A549 (cell line): ENCODE measurements at regions not wholly inside any gene's neighbourhood (a gene's known extent, or its start where the extent isn't known, plus 50 kb on each side); places are given as distances from the start of the nearest gene placed in this dataset.

Source experiments
- ATAC-seq, 2 experiments: fragments of 200-7000 bp in 1 of 2; fragments of >200 bp in 1 of 2; cut with Nextera tagmentation in 1 of 2; cut with Tn5 transposase in 1 of 2; 3 replicates each; pipeline versions ENCODE4 v1.8.0 to v1.9.1; 2018 to 2020; ENCODE audit warnings: mild to moderate bottlenecking in 1 of 2, moderate library complexity in 1 of 2
- CTCF ChIA-PET: fragments of 300-600 bp; sonication (Branson Sonifier 250); formaldehyde crosslinking; extraction: SDS; loops from one replicate; lab custom pipeline; 2021; ENCODE audit warnings: antibody characterized with exemption, inconsistent platforms; lab: Yijun Ruan, JAX
- POLR2A ChIA-PET: fragments of 350-600 bp; formaldehyde crosslinking; extraction: SDS; loops from one replicate; lab custom pipeline; 2021; ENCODE audit warnings: antibody characterized with exemption, inconsistent platforms; lab: Yijun Ruan, JAX
- DNase-seq, 2 experiments: peaks; one replicate each; pipeline versions ENCODE4 v3.0.0 to v3.0.0-alpha.2; 2011 to 2016; ENCODE audit warnings: low read depth in 1 of 2, low spot score in 1 of 2
- FAIRE-seq: peaks from 2 replicates; lab custom pipeline; 2011; peaks lifted over from hg19 to GRCh38; lab: Jason Lieb, UNC
- H3K27ac ChIP-seq, 2 experiments: fragments of >200 bp; sonication (Bioruptor Twin); formaldehyde crosslinking; 3 replicates each; pipeline ENCODE4 v1.5.1; 2016 to 2017
- H3K4me1 ChIP-seq: fragments of >200 bp; sonication (Bioruptor Twin); formaldehyde crosslinking; 3 replicates; pipeline ENCODE4 v1.6.1; 2016
- H3K4me2 ChIP-seq: fragments of >200 bp; sonication (Bioruptor Twin); formaldehyde crosslinking; 3 replicates; pipeline ENCODE4 v1.6.1; 2016
- H3K4me3 ChIP-seq: fragments of >200 bp; sonication (Bioruptor Twin); formaldehyde crosslinking; 3 replicates; pipeline ENCODE4 v1.5.1; 2016
- H3K9me3 ChIP-seq: fragments of >200 bp; sonication (Bioruptor Twin); formaldehyde crosslinking; 3 replicates; pipeline ENCODE4 v1.6.1; 2016
- BHLHE40 ChIP-seq: IDR thresholded peaks from 2 replicates; pipeline ENCODE4 v1.6.1; 2012; ENCODE audit warnings: low read depth, low read length, inconsistent platforms
- CBX2 ChIP-seq: fragments of 200-600 bp; sonication (generic); IDR thresholded peaks from 2 replicates; pipeline ENCODE4 v1.6.1; 2016; ENCODE audit warnings: low read depth, mild to moderate bottlenecking, borderline replicate concordance
- CEBPB ChIP-seq, 2 experiments: fragments of >200 bp in 1 of 2; sonication (Bioruptor Twin) in 1 of 2; formaldehyde crosslinking in 1 of 2; IDR thresholded peaks; 2 replicates each; pipeline ENCODE4 v1.6.1; 2012 to 2016
- EHF ChIP-seq: fragments of 250-450 bp; sonication (Bioruptor Pico); IDR thresholded peaks from 2 replicates; pipeline ENCODE4 v1.5.0; 2020; ENCODE audit warnings: mild to moderate bottlenecking
- EHMT2 ChIP-seq: fragments of 200-600 bp; sonication (generic); IDR thresholded peaks from 2 replicates; pipeline ENCODE4 v1.6.1; 2016; ENCODE audit warnings: antibody characterized with exemption, low read depth, mild to moderate bottlenecking, moderate library complexity
- EP300 ChIP-seq, 2 experiments: fragments of >200 bp; sonication (Bioruptor Twin); formaldehyde crosslinking; IDR thresholded peaks; 2 replicates in 1 of 2; 3 replicates in 1 of 2; pipeline ENCODE4 v1.6.1; 2016 to 2017
- ESRRA ChIP-seq: fragments of 150-350 bp; IDR thresholded peaks from 2 replicates; pipeline ENCODE4 v1.6.1; 2014; ENCODE audit warnings: mild to moderate bottlenecking, low read length, borderline replicate concordance
- FOSL2 ChIP-seq, 2 experiments: fragments of 450-650 bp in 1 of 2; fragments of >200 bp in 1 of 2; sonication (Bioruptor Twin) in 1 of 2; formaldehyde crosslinking; IDR thresholded peaks; 2 replicates each; pipeline versions ENCODE4 v1.5.0 to v1.6.1; 2016 to 2020; ENCODE audit warnings: mild to moderate bottlenecking in 1 of 2, moderate library complexity in 1 of 2
- GATA3 ChIP-seq: IDR thresholded peaks from 2 replicates; pipeline ENCODE4 v1.6.1; 2012; ENCODE audit warnings: borderline replicate concordance
- HEYL ChIP-seq: fragments of 250-450 bp; sonication (Bioruptor Pico); IDR thresholded peaks from 2 replicates; pipeline ENCODE4 v1.8.0; 2021; ENCODE audit warnings: mild to moderate bottlenecking, moderate library complexity
- JUNB ChIP-seq: fragments of >200 bp; sonication (Bioruptor Twin); formaldehyde crosslinking; IDR thresholded peaks from 2 replicates; pipeline ENCODE4 v1.6.1; 2016
- KDM1A ChIP-seq: fragments of 200-600 bp; sonication (generic); IDR thresholded peaks from 2 replicates; pipeline ENCODE4 v1.6.1; 2016; ENCODE audit warnings: low read depth, mild to moderate bottlenecking
- MAFK ChIP-seq: fragments of 450-650 bp; IDR thresholded peaks from 2 replicates; pipeline ENCODE4 v1.6.1; 2014; ENCODE audit not compliant: partially characterized antibody
- MAZ ChIP-seq: fragments of 150-350 bp; IDR thresholded peaks from 2 replicates; pipeline ENCODE4 v1.6.1; 2014; ENCODE audit warnings: antibody characterized with exemption, low read depth, low read length, borderline replicate concordance
- MYC ChIP-seq: IDR thresholded peaks from 2 replicates; pipeline ENCODE4 v1.6.1; 2012; ENCODE audit warnings: mild to moderate bottlenecking, inconsistent platforms, low read length, improper control_type of control experiment, borderline replicate concordance
- NR3C1 ChIP-seq: fragments of >200 bp; sonication (Bioruptor Twin); formaldehyde crosslinking; IDR thresholded peaks from 3 replicates; pipeline ENCODE4 v1.6.1; 2017
- PHF8 ChIP-seq: fragments of 200-600 bp; sonication (generic); IDR thresholded peaks from 2 replicates; pipeline ENCODE4 v1.6.1; 2016; ENCODE audit warnings: low read depth, mild to moderate bottlenecking, antibody characterized with exemption, moderate library complexity, borderline replicate concordance
- POLR2A ChIP-seq: IDR thresholded peaks from 2 replicates; pipeline ENCODE4 v1.6.1; 2012; ENCODE audit warnings: mild to moderate bottlenecking, low read length
- RAD21 ChIP-seq, 2 experiments: fragments of >200 bp in 1 of 2; sonication (Bioruptor Twin) in 1 of 2; formaldehyde crosslinking in 1 of 2; IDR thresholded peaks in 1 of 2; conservative IDR thresholded peaks in 1 of 2; 2 replicates in 1 of 2; 3 replicates in 1 of 2; pipeline ENCODE4 v1.6.1; 2012 to 2018; ENCODE audit warnings: inconsistent platforms in 1 of 2
- TFCP2L1 ChIP-seq: fragments of 250-450 bp; sonication (Bioruptor Pico); IDR thresholded peaks from 2 replicates; pipeline ENCODE4 v1.5.0; 2021; ENCODE audit warnings: mild to moderate bottlenecking
- TP53 ChIP-seq: fragments of 250-450 bp; sonication (Bioruptor Pico); IDR thresholded peaks from 2 replicates; pipeline ENCODE4 v1.5.0; 2021; ENCODE audit warnings: mild to moderate bottlenecking, moderate library complexity
- ZNF302 ChIP-seq: fragments of 250-450 bp; sonication (Bioruptor Pico); IDR thresholded peaks from 2 replicates; pipeline ENCODE4 v1.9.0; 2021; ENCODE audit warnings: inconsistent platforms, mild to moderate bottlenecking, moderate library complexity
- whole genome bisulfite sequencing: methylation state at CpG from one replicate; pipeline ENCODE4 v1.1.6; 2017; ENCODE audit errors: missing lambda C conversion rate; 5-methylcytosine and 5-hydroxymethylcytosine counted together
- TF ChIP-seq, protein P1 (sequence below): IDR thresholded peaks from 2 replicates; pipeline ENCODE4 v1.6.1; 2012
- TF ChIP-seq, protein P2 (sequence below): fragments of 450-650 bp; IDR thresholded peaks from 2 replicates; pipeline ENCODE4 v1.6.1; 2014; ENCODE audit warnings: antibody characterized with exemption
- TF ChIP-seq, protein P3 (sequence below): fragments of >200 bp; sonication (Bioruptor Twin); formaldehyde crosslinking; IDR thresholded peaks from 2 replicates; pipeline ENCODE4 v1.6.1; 2016
- TF ChIP-seq, protein P4 (sequence below): fragments of 250-450 bp; sonication (Bioruptor Pico); IDR thresholded peaks from 2 replicates; pipeline ENCODE4 v1.5.0; 2020; ENCODE audit warnings: low read depth, mild to moderate bottlenecking, moderate library complexity

DNA sequence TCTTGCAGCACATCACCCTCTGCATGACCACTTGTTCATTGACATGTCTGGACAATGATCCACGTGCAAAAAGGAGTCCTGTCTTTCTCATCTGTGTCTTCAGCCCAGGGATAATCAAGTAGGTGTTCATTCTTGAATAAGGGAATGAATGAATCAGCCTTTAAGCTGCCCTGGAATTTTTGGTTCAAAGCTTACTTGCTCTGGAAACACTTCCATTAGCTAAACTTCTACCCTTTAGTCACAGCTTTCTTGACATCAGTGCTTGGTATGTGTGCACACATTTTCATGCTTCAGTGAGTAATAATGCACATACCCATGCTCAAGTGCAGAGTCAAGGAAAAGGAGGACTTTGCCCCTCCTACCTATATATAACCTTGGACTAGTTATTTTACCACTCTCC, 103.0 kb upstream of the CDH13 start:
- ATAC-seq: no peak
- Histone ChIP-seq H3K4me3 (no peak overlapping the region), H3K9me3 (no peaks in the 10 kb centered on the region), H3K27ac (no peak overlapping the region), H3K4me1 (no peaks in the 10 kb centered on the region), H3K4me2 (no peak overlapping the region)
- WGBS: 0% methylated on average over 1 of the region's 1 CpG
- ChIA-PET POLR2A (no interaction called here), CTCF (no interaction called here)
- DNase-seq: no peak
- no peak for FAIRE-seq
- TF ChIP-seq CBX2 (no peak), ESRRA (no peak), RAD21 (conservative IDR thresholded peaks at IDR 0.05 in 1 of 2, IDR thresholded peaks at IDR 0.05 in 1 of 2) (no peak), TFCP2L1 (CRISPR knock-in tag) (no peak)

DNA sequence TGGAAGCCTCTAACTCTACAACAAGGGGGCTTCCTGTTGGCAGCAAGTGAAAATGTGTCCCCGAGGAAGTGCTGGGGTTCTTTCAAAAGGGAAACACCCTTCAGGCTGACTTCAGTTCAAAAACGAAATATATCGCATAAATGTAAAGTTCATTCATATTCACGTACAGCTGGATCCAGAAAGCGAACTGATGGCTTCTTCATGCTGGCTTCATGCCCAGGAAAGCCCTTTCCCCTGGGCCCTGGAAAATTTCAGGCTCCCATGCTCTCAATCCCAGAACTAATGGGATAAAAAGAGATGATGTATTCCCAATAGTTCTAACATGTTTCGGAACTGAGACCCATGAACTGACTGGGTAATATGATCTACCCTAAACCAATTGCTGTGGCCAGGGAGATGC, 104.7 kb upstream of the CDH13 start:
- FAIRE-seq (no peak), DNase-seq (no peak), ATAC-seq (no peak)
- ChIA-PET POLR2A (no interaction called here), CTCF (no interaction called here)
- H3K4me3 ChIP-seq: no peak overlapping the region
- H3K9me3 ChIP-seq: no peaks in the 10 kb centered on the region
- TF ChIP-seq MAZ: no peak
- no peak for TF ChIP-seq PHF8
- no peak for TF ChIP-seq POLR2A
- TF ChIP-seq EHF (CRISPR knock-in tag): no peak
- no peak for TF ChIP-seq EP300 (IDR thresholded peaks at IDR 0.05)
- TF ChIP-seq, protein P1, sequence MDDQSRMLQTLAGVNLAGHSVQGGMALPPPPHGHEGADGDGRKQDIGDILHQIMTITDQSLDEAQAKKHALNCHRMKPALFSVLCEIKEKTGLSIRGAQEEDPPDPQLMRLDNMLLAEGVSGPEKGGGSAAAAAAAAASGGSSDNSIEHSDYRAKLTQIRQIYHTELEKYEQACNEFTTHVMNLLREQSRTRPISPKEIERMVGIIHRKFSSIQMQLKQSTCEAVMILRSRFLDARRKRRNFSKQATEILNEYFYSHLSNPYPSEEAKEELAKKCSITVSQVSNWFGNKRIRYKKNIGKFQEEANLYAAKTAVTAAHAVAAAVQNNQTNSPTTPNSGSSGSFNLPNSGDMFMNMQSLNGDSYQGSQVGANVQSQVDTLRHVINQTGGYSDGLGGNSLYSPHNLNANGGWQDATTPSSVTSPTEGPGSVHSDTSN: no peak
- TF ChIP-seq, protein P2, sequence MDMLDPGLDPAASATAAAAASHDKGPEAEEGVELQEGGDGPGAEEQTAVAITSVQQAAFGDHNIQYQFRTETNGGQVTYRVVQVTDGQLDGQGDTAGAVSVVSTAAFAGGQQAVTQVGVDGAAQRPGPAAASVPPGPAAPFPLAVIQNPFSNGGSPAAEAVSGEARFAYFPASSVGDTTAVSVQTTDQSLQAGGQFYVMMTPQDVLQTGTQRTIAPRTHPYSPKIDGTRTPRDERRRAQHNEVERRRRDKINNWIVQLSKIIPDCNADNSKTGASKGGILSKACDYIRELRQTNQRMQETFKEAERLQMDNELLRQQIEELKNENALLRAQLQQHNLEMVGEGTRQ: no peak
- TF ChIP-seq GATA3: no peak
- TF ChIP-seq ZNF302: no peak
- TF ChIP-seq EHMT2: no peak
- no peak for TF ChIP-seq TP53
- no peak for TF ChIP-seq BHLHE40
- WGBS: 31% methylated on average over 6 of the region's 6 CpGs
- H3K4me1 ChIP-seq: no peaks in the 10 kb centered on the region
- H3K27ac ChIP-seq: no peak overlapping the region
- no peak overlapping the region for H3K4me2 ChIP-seq

DNA sequence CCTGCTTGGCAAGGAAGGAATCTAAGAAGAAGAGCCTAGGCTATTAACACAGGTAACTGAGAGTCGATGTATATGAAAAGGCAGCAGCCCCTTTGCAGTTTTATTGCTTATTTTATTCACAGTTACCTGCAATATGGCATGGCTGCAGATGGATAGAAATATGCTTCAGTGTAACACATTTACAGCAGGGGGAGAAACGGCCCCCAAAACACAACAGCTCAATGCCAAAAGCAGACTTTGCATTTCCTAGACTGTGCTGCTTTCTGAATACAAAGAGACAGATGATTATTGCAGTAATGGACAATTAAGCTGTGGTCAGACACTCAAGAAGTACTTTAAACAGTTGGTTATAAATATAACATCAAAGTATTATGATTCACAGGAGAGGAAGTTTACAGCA, 108.0 kb upstream of the CDH13 start:
- CTCF ChIA-PET: no interaction called here
- H3K4me1 ChIP-seq: no peaks in the 10 kb centered on the region
- TF ChIP-seq NR3C1 (no peak), KDM1A (no peak), MYC (no peak)
- no peaks in the 10 kb centered on the region for H3K9me3 ChIP-seq
- H3K4me2 ChIP-seq: no peak overlapping the region
- ATAC-seq (no peak), DNase-seq (no peak), FAIRE-seq (no peak)
- WGBS: 0% methylated on average over 2 of the region's 2 CpGs
- no peak overlapping the region for H3K27ac ChIP-seq
- H3K4me3 ChIP-seq: no peak overlapping the region
- POLR2A ChIA-PET: no interaction called here

DNA sequence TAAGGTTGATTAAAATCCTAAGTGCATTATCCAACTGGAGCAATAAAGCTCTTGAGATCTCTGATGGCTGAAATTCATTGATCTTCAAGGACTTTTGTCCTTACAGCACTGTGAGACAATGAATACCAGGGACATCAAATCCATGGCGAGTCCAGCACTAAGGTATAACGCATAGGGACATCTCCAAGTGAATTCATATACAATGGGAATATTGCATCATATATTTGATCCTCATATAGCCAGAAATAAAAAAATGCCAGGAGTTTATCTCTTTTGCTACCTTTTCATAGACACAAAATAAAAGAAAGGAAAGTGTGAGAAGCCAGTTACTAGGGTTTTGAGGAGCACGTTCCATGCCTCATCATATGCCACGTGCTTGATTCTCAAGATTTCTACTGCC, 112.5 kb upstream of the CDH13 start:
- FAIRE-seq: no peak
- POLR2A ChIA-PET: no interaction called here
- WGBS: 4% methylated on average over 4 of the region's 4 CpGs

More for the DNA sequence above, 112.5 kb upstream of the CDH13 start:
- Histone ChIP-seq H3K4me1 (no peaks in the 10 kb centered on the region), H3K9me3 (no peaks in the 10 kb centered on the region)
- CTCF ChIA-PET: no interaction called here
- no peak for TF ChIP-seq JUNB
- TF ChIP-seq BHLHE40: no peak
- TF ChIP-seq KDM1A: no peak
- TF ChIP-seq HEYL (CRISPR knock-in tag): no peak
- TF ChIP-seq GATA3: no peak
- TF ChIP-seq EHMT2: no peak
- TF ChIP-seq, protein P3, sequence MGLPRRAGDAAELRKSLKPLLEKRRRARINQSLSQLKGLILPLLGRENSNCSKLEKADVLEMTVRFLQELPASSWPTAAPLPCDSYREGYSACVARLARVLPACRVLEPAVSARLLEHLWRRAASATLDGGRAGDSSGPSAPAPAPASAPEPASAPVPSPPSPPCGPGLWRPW: no peak
- TF ChIP-seq PHF8: no peak
- TF ChIP-seq FOSL2 (IDR thresholded peaks at IDR 0.05): no peak
- TF ChIP-seq FOSL2 (CRISPR knock-in tag; IDR thresholded peaks at IDR 0.05): no peak
- no peak for TF ChIP-seq MAFK
- no peak for TF ChIP-seq CEBPB (IDR thresholded peaks at IDR 0.05)
- TF ChIP-seq, protein P4, sequence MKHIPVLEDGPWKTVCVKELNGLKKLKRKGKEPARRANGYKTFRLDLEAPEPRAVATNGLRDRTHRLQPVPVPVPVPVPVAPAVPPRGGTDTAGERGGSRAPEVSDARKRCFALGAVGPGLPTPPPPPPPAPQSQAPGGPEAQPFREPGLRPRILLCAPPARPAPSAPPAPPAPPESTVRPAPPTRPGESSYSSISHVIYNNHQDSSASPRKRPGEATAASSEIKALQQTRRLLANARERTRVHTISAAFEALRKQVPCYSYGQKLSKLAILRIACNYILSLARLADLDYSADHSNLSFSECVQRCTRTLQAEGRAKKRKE (CRISPR knock-in tag): no peak
- TF ChIP-seq, all 56 proteins: peak for 0
- Histone ChIP-seq H3K27ac (no peak overlapping the region), H3K4me3 (no peak overlapping the region), H3K4me2 (no peak overlapping the region)
- ATAC-seq (no peak), DNase-seq (no peak)
